ENCODE measurements at regions not wholly inside any gene's neighbourhood (a gene's known extent, or its start where the extent isn't known, plus 50 kb on each side); places are given as distances from the start of the nearest gene placed in this dataset.

GRCh38 chr18:51762373-51762772 lies 564.9 kb upstream of the MEX3C start:
- no peak for TF ChIP-seq CTCF (IDR thresholded peaks at IDR 0.05)
- no peak for TF ChIP-seq POLR2A (IDR thresholded peaks at IDR 0.05)
- no peak for TF ChIP-seq POLR2AphosphoS5 (IDR thresholded peaks at IDR 0.05; ENCODE audit: insufficient read depth in 1 of 2, low read depth in 1 of 2)

Data from vagina (tissue), 2 donors.